GM12865 (cell line): ENCODE measurements at regions not wholly inside any gene's neighbourhood (a gene's known extent, or its start where the extent isn't known, plus 50 kb on each side); places are given as distances from the start of the nearest gene placed in this dataset.

Experiments
- DNase-seq: peaks from one replicate; pipeline ENCODE4 v3.0.0; 2010; ENCODE audit warnings: low read depth
- H3K4me3 ChIP-seq: 2 replicates; pipeline ENCODE4 v1.5.1; 2011; ENCODE audit warnings: mild to moderate bottlenecking, low read depth, low read length, control low read depth
- TF ChIP-seq, protein P1 (sequence below): IDR thresholded peaks from 2 replicates; pipeline ENCODE4 v1.5.1; 2011; ENCODE audit warnings: low read length, control low read depth, low read depth, inconsistent platforms; ENCODE audit not compliant: insufficient read depth; ENCODE audit errors: missing control alignments

GRCh38 chr6:91149246-91149955, 562.5 kb upstream of the MAP3K7 start:
- H3K4me3 ChIP-seq: no peak overlapping the region
- TF ChIP-seq, protein P1, sequence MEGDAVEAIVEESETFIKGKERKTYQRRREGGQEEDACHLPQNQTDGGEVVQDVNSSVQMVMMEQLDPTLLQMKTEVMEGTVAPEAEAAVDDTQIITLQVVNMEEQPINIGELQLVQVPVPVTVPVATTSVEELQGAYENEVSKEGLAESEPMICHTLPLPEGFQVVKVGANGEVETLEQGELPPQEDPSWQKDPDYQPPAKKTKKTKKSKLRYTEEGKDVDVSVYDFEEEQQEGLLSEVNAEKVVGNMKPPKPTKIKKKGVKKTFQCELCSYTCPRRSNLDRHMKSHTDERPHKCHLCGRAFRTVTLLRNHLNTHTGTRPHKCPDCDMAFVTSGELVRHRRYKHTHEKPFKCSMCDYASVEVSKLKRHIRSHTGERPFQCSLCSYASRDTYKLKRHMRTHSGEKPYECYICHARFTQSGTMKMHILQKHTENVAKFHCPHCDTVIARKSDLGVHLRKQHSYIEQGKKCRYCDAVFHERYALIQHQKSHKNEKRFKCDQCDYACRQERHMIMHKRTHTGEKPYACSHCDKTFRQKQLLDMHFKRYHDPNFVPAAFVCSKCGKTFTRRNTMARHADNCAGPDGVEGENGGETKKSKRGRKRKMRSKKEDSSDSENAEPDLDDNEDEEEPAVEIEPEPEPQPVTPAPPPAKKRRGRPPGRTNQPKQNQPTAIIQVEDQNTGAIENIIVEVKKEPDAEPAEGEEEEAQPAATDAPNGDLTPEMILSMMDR: no peak
- no peak for DNase-seq

DNA sequence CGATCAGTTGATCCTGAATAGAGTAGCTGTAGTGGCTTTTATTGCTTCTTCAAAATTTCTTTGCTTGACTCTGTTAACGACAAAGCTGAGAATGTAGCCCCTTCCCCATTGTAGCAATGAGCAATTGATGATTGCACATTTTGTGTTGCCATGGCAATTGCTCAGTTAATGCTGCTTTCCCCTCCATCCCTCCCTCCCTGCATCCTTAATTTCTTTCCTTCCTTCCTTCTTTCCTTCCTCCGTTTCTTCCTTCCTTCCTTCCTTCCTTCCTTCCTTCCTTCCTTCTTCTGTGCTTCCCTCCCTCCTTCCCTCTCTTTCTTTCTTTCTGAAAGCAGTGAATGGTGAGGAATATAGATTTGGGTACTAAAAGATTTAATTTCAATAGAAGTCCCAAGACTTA, 557.3 kb upstream of the MAP3K7 start:
- no peak for DNase-seq
- H3K4me3 ChIP-seq: no peak overlapping the region
- TF ChIP-seq, protein P1: no peak

GRCh38 chr6:91142154-91142553, 555.3 kb upstream of the MAP3K7 start:
- no peak for DNase-seq
- TF ChIP-seq, protein P1: no peak
- no peak overlapping the region for H3K4me3 ChIP-seq

GRCh38 chr6:91141346-91141745, 554.5 kb upstream of the MAP3K7 start:
- TF ChIP-seq, protein P1: no peak
- no peak overlapping the region for H3K4me3 ChIP-seq
- DNase-seq: no peak

DNA sequence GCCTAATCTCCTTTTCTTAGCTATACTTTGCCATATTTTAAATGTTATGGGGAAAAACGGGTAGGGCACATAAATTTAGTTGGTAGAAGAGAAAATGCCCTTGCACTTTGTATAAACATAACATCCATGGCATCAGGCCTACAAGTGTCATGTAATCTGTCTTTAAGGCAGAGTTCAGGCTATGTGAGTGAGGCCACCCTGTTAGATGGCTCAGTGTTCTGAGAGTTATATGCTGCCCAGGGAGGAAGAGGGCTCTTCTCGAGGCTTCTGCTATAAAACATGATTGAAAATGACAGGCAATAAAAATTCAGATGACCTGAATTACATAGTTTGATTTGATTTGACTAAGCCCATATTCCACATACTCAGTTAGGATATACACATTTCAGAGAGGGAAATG, 553.6 kb upstream of the MAP3K7 start:
- TF ChIP-seq, protein P1: no peak

GRCh38 chr6:91137286-91137685, 550.4 kb upstream of the MAP3K7 start:
- no peak overlapping the region for H3K4me3 ChIP-seq
- TF ChIP-seq, protein P1: no peak
- DNase-seq: no peak

More for the DNA sequence above, 553.6 kb upstream of the MAP3K7 start:
- H3K4me3 ChIP-seq: no peak overlapping the region
- DNase-seq: no peak
